ENCODE measurements at regions not wholly inside any gene's neighbourhood (a gene's known extent, or its start where the extent isn't known, plus 50 kb on each side); places are given as distances from the start of the nearest gene placed in this dataset.
"Not testable (repeated sequence)": the region's sequence is repeated elsewhere in the genome, so short reads cannot be mapped to it uniquely, and the experiment has no call there.

DNA sequence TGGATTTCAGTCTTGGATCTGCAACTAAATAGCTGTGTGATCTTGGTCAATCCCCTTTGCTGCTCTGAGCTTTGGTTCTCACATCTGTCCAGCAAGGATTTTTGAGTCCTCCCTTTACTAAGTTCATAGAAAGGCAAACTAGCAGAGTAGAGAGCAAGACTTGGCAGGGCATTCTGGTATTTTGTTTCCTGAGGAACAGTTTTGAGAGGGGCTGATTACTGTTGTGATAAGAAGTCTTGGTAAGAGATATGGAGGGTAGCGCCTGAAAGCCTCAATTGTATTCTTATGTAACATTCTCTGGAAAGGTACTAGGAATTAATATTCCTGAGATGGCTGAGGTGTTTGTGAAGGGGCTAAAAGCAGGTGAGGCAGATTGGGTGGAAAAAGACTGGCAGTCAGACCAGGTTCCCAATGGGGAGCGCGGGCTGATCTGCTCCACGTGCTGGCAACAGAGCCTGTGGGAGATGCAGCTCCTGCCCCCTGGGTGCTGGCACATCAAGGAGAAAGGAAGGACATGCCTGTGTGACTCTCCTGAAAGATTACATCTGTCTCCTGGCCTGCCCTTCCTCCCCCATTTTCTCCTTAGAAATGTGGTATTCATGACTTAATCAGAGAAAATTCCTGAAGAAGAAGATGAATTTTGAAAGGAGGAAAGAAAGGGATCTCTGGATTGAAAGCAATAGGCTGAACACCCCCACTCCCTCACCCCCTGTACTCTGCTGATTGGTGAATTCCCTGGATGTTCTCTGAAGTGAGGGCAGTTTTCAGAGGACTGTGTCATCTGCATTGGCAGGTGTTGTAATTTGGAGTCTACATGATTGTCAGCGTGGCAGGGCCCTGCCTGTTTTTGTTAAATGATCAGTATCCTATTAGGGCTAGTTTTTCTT is 94.0 kb downstream of the SRGAP2 start:
- H3K4me1 ChIP-seq; H3K36me3 ChIP-seq; H3K4me3 ChIP-seq; intact Hi-C loops (cut with DNase I); DNase-seq; H3K27me3 ChIP-seq; H3K9me3 ChIP-seq; ATAC-seq; H3K27ac ChIP-seq: not testable (repeated sequence)

DNA sequence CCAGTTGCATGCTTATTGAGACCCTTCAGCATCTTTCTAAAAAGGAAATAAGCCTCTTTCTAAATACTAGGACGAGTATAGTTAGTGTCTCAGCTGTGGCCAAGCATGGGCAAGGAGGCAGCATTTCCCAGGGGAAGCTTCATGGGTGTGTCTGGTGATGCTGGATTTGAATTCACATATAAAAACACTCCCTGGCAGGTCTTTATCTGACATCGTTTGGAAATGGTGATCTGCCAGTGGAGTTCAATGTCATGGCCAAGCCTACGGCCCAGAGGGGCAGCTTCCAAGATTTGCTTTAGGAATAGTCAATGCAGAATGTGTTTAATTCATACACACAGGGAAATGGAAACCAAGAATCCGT is 94.7 kb downstream of the SRGAP2 start:
- DNase-seq; H3K36me3 ChIP-seq; intact Hi-C loops (cut with DNase I); H3K4me1 ChIP-seq; H3K27me3 ChIP-seq; H3K9me3 ChIP-seq; H3K4me3 ChIP-seq; ATAC-seq; H3K27ac ChIP-seq: not testable (repeated sequence)

DNA sequence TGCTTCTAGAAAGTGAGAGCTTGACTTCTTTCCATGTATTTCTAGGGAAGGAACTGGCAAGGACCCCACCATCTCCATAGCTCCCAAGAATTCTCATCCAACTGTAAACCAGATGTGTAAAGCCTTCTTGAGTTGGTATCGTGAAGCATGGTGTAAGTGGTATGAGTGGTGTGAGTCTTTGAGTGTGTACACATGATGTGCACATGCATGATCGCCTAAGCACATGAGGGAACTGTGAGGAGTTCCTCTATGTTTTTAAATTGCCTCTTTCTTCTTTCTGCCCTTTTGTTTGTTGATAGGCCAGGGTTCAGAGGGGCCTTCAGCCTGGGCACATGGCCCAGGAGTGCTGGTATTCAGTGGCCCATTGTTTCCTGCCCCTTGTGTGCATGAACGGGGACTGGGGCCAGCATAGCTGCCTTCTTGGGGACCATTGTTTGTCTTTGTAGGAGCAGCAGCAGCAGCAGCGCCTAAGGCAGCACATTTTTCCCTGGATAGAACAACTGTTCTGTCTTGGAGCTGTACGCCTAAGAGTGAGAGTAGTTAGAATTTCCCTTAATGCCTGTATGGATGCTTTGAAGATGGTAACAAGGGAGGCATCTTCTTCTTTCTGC is 95.9 kb downstream of the SRGAP2 start:
- intact Hi-C loops (cut with DNase I); H3K27me3 ChIP-seq; H3K36me3 ChIP-seq; H3K4me1 ChIP-seq; H3K4me3 ChIP-seq; ATAC-seq; DNase-seq; H3K27ac ChIP-seq; H3K9me3 ChIP-seq: not testable (repeated sequence)

DNA sequence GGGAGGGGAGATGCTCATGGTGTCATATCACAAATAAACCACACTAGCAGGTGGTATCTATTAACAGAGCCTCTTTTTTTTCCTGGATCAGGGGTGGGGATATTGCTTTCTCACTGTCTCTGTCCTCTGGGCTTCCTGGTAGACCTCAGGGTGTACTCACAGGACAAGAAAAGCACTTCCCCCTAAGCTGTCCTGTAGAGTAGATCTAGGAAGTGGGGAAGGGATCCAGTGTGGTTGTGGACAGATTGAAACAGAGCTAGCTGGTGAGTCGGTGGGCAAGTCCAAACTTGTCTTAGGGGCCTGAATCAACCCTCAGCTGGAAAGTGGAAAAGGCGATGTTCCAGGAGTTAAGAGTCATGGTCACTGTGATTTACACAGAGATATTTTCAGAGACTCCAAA is 96.6 kb downstream of the SRGAP2 start:
- peak; percentile 48 for ATAC-seq
- DNase-seq; H3K36me3 ChIP-seq; H3K9me3 ChIP-seq; H3K27me3 ChIP-seq; H3K4me3 ChIP-seq; intact Hi-C loops (cut with DNase I); H3K27ac ChIP-seq; H3K4me1 ChIP-seq: not testable (repeated sequence)

DNA sequence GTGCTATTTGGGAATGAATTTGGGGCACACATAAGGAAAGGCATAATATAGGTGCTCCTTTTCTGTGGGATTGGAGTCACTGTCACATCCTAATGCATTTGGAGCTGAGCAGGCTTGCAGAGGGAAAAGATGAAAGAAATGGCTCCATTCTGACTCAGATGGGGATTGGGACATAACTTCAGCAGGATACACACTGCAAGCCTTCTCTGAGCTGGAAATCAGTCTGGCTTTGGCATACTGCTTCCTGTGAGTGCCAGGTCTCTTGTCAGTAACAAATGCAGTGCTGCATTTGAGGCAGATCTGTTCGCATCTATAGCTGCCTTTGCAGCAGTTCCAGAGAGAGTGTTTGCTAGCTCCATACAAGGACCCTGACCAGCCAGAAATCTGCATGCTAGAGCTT is 98.7 kb downstream of the SRGAP2 start:
- H3K4me1 ChIP-seq; H3K27ac ChIP-seq; ATAC-seq; H3K9me3 ChIP-seq; DNase-seq; intact Hi-C loops (cut with DNase I); H3K27me3 ChIP-seq; H3K4me3 ChIP-seq; H3K36me3 ChIP-seq: not testable (repeated sequence)

DNA sequence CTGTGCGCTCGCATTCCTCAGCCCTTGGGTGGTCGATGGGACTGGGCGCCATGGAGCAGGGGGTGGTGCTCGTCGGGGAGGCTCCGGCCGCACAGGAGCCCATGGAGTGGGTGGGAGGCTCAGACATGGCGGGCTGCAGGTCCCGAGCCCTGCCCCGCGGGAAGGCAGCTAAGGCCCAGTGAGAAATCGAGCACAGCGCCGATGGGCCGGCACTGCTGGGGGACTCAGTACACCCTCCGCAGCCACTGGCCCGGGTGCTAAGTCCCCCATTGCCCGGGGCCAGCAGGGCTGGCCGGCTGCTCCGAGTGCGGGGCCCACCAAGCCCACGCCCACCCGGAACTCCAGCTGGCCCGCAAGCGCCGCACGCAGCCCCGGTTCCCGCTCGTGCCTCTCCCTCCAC is 104.1 kb downstream of the SRGAP2 start:
- H3K4me3 ChIP-seq; H3K36me3 ChIP-seq; H3K9me3 ChIP-seq; H3K27ac ChIP-seq; H3K4me1 ChIP-seq; H3K27me3 ChIP-seq; ATAC-seq; intact Hi-C loops (cut with DNase I): not testable (repeated sequence)
- peak in 1 of 4 donors; percentile 38 for DNase-seq

DNA sequence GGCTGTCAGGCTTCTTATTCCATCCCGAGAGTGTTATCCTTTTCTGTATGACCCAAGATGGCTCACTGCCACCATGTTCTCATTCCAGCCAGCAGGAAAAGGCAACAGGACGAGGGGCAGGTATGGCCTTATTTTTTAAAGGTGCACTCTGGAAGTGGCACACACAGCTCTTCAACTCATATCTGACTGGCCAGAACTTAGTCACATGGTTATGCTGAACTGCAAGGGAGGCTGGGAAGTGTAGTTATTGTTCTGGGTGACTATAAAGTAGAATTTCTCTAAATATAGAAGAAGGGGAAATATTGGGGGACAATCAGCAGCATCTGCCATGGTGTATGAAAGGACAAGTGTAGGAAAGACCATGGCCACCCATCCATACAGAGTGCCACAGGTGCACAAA is 107.6 kb downstream of the SRGAP2 start:
- ATAC-seq; H3K4me3 ChIP-seq; H3K27me3 ChIP-seq; H3K9me3 ChIP-seq; DNase-seq; H3K27ac ChIP-seq; intact Hi-C loops (cut with DNase I); H3K36me3 ChIP-seq; H3K4me1 ChIP-seq: not testable (repeated sequence)

DNA sequence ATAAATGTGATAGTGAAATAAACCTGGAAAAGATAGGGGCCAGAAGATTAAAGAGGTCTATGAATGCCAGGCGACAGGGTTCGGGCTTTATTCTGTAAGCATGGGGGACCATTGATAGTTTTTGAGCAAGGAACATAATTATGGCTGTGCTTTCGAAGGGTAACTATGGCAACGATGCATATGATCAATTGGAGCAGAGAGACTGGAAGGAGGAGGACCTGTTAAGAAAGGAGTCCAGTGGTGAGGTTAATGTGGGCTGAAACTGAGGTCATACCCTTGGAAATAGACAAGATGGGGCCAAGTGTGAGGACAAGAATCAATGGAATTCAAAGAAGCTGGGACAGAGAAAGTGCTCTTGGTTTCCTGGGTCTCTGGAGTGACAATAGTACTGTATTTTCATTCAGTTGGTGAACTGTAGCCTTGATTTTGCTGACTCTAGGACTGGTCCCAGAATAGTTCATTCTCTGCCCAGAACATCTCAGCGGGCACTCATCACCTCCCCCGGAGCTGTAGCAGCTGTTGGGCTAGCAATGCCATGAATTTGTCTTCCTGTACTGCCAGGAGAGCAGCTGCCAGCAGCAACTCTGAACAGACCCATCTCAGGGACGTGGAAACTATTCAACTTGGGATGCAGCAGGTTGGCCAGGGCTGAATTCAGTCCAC is 108.4 kb downstream of the SRGAP2 start:
- DNase-seq; H3K4me1 ChIP-seq; intact Hi-C loops (cut with DNase I); H3K27me3 ChIP-seq; H3K27ac ChIP-seq; ATAC-seq; H3K9me3 ChIP-seq; H3K36me3 ChIP-seq; H3K4me3 ChIP-seq: not testable (repeated sequence)

DNA sequence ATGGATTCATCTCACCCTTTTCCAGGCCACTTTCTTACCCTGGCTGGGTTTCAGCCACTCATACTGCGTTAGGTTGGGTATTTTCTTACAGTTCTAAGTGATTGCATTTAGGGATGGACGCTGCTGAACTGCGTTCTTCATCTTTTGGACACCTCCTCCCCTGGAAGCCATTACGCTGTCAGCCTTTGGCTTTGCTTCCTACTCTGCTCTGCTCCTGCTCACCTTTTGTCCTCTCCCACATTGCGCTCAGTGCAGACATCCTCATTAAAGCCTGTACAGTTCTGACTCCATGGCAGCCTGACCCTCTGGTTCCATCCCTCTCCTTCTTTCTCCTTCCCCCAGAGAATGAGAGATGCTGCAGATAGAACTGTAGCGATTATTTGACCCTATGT is 108.9 kb downstream of the SRGAP2 start:
- DNase-seq; intact Hi-C loops (cut with DNase I); H3K4me1 ChIP-seq; H3K4me3 ChIP-seq; H3K27me3 ChIP-seq; ATAC-seq; H3K27ac ChIP-seq; H3K36me3 ChIP-seq; H3K9me3 ChIP-seq: not testable (repeated sequence)

DNA sequence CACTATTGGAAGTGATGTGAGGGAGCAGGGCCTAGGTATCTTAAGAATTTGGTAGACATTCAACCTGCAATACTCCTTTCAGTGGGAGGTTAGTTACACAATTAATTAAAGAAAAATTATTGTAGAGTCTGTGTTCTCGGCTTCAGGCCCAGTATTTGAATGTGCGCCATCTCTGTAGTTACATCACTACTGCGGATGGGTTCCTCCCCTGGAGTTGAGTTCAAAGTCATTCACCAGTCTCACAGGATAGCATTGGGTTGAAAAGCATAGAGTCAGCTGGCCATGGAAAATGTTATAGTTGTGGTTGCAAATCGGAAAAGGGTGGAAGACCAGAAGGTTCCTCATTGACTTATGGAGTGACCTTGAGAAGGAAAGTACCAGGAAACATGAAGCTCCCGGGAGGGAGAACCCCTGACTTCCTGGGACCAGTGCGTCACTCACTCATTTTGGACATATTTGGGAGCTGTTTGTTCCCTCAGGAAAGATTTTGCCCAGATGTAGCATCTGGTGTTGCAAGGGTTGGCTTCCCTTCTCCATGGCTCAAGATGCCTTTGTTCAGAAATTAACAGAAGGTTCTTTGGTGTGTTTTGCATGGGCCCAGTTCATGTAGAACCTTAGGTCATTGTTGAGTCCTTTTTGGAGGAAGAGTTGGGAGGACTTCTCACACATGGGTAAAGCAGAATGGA is 111.8 kb downstream of the SRGAP2 start:
- H3K9me3 ChIP-seq; H3K4me3 ChIP-seq; ATAC-seq; H3K27ac ChIP-seq; intact Hi-C loops (cut with DNase I); DNase-seq; H3K36me3 ChIP-seq; H3K27me3 ChIP-seq; H3K4me1 ChIP-seq: not testable (repeated sequence)

DNA sequence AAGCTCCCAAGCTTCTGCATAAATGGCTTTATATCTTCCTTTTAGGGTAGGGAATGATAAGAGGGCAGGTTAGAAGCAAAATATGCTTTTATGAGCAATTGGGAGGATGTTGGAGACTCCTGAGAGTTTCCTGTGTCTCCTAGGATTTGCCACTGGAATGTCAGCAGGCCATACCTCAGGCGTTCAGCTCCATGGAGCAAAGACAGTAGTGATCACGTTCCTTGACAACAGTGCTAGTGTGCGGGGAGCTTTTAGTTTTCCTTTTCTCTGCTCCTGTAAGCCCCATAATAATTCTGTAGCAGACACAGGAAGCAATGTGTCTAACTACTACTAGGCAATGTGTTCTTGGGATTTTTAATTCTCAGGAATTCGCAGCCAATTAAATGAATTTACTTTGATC is 113.6 kb downstream of the SRGAP2 start:
- H3K4me1 ChIP-seq; H3K9me3 ChIP-seq; H3K4me3 ChIP-seq; intact Hi-C loops (cut with DNase I); H3K36me3 ChIP-seq; H3K27me3 ChIP-seq; DNase-seq; ATAC-seq; H3K27ac ChIP-seq: not testable (repeated sequence)

DNA sequence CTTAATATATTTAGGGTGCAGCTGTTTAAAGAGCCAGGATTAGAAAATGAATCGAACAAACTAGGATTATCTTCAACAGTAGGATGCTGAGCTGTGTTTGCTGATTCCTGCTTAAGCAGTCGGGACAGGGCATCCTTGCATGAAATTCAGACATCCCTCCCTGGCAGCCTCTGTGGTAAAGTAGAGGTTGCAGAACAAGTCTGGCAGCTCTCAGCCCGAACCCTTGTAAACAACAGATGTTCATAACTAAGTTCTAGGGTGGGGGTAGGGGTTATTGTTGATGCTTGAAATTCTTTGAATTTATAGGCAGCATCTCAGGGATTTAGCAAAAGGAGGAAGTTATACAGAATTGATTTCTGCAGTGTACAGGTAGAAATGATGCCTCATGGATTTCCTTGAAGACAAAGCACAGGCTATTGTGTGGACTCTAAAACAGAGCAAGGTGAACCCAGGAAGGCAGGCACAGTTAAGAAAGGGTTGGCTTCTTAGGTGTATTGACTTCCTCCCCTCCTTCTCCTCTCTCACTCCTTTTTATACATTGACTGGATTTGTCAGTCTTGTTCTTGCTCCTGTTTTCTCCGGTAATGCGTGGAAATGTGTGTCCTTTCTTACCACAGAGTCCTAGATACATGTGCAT is 114.7 kb downstream of the SRGAP2 start:
- H3K36me3 ChIP-seq; H3K27ac ChIP-seq; H3K27me3 ChIP-seq; H3K4me3 ChIP-seq; H3K9me3 ChIP-seq; DNase-seq; H3K4me1 ChIP-seq; intact Hi-C loops (cut with DNase I): not testable (repeated sequence)
- ATAC-seq: peak; percentile 89

DNA sequence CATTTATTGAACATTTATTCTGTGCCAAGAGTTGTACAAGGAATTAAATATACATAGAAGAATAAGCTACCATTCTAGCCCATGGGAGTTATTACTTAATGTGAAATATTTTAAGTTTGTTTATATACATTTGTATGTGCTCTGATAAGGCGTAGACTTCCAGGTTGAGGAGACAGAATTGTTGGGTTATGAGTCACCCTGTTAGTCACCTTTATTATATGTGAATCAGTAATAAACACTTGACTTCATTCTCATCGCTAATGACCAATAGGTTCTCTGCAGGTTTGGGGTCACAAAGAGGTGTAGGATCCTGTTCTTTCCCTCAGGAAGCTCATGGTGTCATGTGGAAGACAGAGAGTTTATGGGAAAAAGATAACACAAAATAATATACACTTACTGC is 116.9 kb downstream of the SRGAP2 start:
- H3K4me1 ChIP-seq; DNase-seq; intact Hi-C loops (cut with DNase I); H3K27me3 ChIP-seq; H3K4me3 ChIP-seq; H3K36me3 ChIP-seq; H3K27ac ChIP-seq; H3K9me3 ChIP-seq: not testable (repeated sequence)
- peak; percentile 58 for ATAC-seq
